KOPT-K1 (cell line): ENCODE measurements at regions not wholly inside any gene's neighbourhood (a gene's known extent, or its start where the extent isn't known, plus 50 kb on each side); places are given as distances from the start of the nearest gene placed in this dataset.

Experiments
- H3K27ac ChIP-seq: fragments of 200-600 bp; sonication (generic); 2 replicates; pipeline ENCODE4 v1.5.1; 2016; ENCODE audit warnings: antibody characterized with exemption, mild to moderate bottlenecking, low read depth, low read length; ENCODE audit not compliant: poor library complexity, severe bottlenecking
- H3K36me3 ChIP-seq: fragments of 200-600 bp; sonication (generic); 2 replicates; pipeline ENCODE4 v1.5.1; 2017; ENCODE audit warnings: antibody characterized with exemption, mild to moderate bottlenecking, low read length, moderate library complexity; ENCODE audit not compliant: insufficient read depth
- H3K9me3 ChIP-seq: fragments of 200-600 bp; sonication (generic); 2 replicates; pipeline ENCODE4 v1.5.1; 2017; ENCODE audit warnings: antibody characterized with exemption, low read length, mild to moderate bottlenecking; ENCODE audit not compliant: insufficient read depth, poor library complexity, severe bottlenecking

DNA sequence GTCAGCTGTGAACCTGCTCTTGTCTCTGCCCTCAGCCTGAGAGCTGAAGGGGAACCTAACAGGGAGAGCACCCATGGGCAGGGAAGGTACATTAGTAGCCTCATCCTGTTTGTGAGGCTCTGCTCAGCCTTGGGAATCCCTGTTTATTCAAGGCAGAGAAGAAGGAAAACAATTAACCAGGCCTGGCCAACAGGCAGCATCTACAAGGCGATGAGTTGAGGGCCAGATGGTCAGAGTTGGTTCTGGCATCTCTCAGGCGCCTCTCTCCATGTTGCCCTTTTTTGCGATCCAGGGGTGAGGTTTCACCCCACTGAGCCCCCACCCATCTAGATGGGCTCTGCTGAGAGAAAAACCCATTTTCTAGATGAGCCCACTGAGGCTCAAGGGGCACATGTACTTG, 54.0 kb upstream of the TOP3B start:
- H3K27ac ChIP-seq, result no peak overlapping the region
- H3K36me3 ChIP-seq, result no peaks in the 10 kb centered on the region
- no peaks in the 10 kb centered on the region for H3K9me3 ChIP-seq

DNA sequence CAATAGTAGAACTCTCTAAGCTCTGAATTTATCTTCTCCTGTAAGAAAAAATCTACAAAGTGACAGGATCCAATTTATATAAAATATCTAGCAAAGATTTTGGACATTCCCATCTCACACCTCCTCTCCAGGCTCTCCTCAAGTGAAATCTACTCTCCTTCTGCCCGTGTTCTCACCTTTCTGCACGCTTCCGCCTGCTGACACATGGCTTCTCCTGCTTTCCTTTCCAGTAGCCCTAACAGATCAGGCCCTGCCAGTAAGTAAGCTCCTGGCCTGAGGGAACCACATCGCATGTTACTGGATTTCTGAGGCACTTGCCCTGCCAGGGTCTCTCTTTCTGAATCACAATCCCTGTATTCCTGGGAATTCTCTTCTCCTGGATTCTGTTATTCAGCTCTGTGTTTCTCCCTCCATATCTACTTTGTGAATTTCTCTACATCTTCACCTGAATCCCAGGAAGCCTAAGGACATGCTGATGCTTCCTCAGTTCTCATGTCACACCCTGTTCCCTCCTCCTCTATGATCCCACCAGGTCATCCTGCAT, 53.3 kb upstream of the TOP3B start:
- H3K27ac ChIP-seq, result no peak overlapping the region
- H3K36me3 ChIP-seq, result no peaks in the 10 kb centered on the region
- H3K9me3 ChIP-seq, result no peaks in the 10 kb centered on the region

DNA sequence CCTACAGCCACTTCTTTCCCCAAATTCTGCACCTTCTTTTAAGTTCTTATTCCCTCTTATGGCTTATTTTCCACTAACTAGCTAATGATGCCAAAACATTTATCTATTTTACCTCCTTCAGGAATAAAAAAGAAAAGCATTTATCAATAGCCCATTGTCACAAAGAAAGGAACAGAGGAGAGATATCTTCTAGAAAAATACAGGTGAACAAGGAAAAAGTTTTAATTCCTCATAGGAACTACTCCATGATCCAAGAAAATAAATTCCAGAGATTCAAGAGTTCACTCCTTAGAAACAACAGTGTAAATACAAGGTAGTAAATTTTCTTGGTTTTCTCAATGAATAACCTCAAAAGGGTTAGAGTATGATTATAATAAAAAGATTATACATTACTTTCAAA, 52.6 kb upstream of the TOP3B start:
- Histone ChIP-seq H3K36me3 (no peaks in the 10 kb centered on the region), H3K9me3 (no peaks in the 10 kb centered on the region), H3K27ac (no peak overlapping the region)

DNA sequence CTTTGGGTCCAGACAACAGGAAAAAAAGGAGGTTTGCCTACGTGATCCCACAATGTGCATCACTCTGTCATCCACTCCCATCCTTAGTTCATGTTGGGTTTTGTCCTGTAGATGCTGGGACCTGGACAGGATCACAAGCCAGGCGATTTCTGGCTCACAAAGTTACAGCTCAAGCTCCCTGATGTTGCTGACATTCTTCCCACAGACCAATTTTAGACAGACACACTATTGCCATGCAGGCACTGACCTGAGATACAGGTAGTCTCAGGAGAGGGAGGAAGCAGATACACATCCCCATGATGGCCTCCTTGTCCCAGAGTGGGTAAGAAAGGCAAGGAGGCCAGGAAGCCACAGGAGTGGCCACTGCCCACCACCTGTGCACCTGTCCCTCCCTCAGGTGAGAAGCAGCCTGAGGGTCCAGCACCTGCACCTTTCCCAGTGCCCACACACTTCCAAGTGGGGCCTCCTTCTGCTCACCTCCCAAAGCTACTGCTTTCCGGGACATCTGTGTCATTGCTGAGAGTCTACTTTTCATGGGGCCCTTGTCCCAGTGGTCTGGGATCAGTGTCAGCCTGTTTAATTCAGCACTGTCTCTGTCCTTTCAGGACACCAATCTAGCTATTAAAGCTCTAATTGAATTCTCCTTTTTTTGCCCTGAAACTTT, 52.0 kb upstream of the TOP3B start:
- H3K27ac ChIP-seq, result no peak overlapping the region
- H3K36me3 ChIP-seq, result no peaks in the 10 kb centered on the region
- H3K9me3 ChIP-seq, result no peaks in the 10 kb centered on the region

DNA sequence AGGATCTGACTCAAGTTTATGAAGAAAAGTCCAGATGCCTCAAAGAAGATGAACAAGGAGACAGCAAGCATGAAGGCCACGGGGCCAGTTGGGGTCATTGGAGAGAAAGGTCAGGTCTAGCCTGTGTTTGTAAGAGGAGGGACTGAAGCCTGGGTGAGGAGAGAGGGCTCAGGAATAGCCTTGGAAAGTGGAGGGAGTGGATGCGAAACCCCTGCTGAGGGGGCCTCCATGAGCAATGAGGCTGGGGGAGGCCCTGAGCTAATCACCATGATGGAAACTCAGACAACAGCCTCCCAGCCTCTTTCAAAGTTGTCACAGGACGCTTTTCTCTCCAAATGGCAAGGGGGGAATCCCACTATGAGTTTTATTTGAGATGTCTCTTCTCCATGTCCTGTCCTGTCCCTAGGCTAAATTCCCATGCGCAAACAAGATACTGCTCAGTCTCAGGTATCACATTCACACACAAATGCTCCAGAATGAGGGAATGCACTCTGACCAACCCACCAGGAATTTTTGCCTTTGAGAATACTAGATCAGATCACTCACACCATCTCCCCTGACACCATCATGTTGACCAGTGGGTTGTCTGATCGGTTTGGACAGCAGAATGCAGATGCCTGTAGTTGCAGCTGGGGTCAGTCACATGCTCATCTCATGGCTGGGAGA, 51.3 kb upstream of the TOP3B start:
- H3K36me3 ChIP-seq, result no peaks in the 10 kb centered on the region
- no peak overlapping the region for H3K27ac ChIP-seq
- H3K9me3 ChIP-seq, result no peaks in the 10 kb centered on the region

DNA sequence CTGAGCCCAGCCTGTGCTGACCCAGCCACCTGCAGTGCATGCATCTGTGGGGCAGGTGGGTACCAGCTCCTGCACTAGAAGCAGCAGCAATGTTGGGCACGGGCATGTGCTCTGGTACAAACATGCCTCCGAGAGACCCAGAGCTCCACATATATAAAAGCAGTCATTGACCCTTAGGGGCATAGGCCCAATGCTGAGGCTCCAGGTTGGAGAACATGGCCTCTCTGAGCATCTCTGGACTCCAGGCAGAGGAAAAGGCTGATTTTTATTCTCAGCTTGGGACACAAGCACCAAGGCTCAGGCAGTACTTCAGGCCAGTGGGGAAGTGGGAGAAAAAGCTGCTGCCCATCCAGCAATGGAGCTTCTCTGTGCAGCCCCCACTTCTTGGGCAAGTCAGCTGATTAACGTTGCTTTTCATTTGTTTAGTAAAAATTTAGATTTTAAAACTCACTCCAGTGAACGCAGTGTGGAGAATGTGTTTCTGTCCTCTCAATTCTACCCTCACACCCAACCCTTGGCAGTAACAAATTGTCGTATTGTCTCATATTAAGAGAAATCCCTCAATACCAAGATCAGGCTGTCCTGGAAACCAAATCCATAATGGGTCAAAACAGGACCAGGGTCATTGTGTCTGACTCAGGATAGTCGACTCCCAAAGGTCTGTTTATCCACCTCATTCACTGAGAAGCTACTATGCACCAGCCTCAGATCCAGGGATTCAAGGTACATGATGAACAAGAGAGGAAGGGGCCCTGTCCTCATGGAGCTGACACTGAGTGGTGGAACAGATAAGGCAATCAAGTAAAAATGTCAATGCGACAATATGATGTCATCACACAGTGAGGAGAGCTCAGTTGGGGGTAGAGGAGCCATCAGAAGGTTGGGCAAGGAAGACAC, 50.6 kb upstream of the TOP3B start:
- Histone ChIP-seq H3K36me3 (no peaks in the 10 kb centered on the region), H3K9me3 (no peaks in the 10 kb centered on the region), H3K27ac (no peak overlapping the region)

DNA sequence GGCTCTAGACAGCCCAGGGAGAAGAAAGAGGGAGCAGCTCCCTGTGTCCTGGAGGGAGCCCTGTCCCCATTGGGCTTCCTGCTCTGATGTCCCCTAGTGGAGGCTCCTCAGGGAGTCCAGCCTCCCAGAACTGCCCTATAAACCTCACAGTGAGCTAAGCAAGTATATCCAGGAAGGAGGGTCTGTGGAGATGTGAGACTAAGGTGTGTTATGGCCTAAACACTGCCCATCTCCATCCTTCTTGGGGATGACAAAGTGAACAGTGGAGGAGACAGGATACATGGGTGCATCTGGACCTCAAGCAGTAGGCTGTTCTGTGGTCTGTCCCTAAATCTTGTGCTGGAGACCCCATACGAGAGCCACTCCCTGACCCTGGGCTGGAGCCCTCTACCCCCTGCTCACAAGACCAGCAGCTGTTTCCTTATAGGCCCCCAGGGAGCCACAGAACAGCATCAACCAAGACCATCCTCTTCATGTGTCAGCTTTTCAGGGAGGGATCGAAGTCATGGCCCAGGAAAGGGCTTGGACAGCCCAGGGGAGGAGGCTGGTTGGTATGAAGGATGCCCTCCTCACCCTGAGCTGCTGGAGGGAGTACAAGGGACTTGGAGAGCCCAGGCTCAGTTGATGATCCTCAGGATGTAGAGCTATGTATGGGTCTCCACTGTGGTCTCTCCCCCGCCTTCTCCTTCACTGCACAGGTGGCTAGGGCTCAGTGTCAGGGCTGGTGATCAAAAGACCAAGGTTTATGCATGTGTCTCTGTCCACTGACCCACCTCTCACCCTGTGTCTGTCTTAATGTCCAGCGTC, 49.7 kb upstream of the TOP3B start:
- Histone ChIP-seq H3K9me3 (no peaks in the 10 kb centered on the region), H3K27ac (no peak overlapping the region), H3K36me3 (no peaks in the 10 kb centered on the region)
